K562 (cell line): ENCODE measurements at regions not wholly inside any gene's neighbourhood (a gene's known extent, or its start where the extent isn't known, plus 50 kb on each side); places are given as distances from the start of the nearest gene placed in this dataset.

Experiments
- ATAC-seq: fragments of 200-7000 bp; cut with Tn5 transposase; 3 replicates; pipeline ENCODE4 v1.9.1; 2020; ENCODE audit warnings: moderate library complexity
- BruUV-seq: library from RNA; stranded (reverse); fragments of 400-500 nt; replicated peaks from 2 replicates; lab custom pipeline; 2021; lab: Mats Ljungman, UMichigan
- CTCF ChIA-PET: fragments of 300-600 bp; formaldehyde crosslinking; extraction: SDS; loops from one replicate; lab custom pipeline; 2021; ENCODE audit warnings: low intra/inter-chr PET ratio; lab: Yijun Ruan, JAX
- POLR2A ChIA-PET: fragments of 300-600, 350-650 bp; sonication (Branson Sonifier 250); formaldehyde crosslinking; extraction: SDS; loops from one replicate; lab custom pipeline; 2021; ENCODE audit warnings: antibody characterized with exemption, inconsistent platforms; lab: Yijun Ruan, JAX
- DNase-seq, 4 experiments: peaks; one replicate each; pipeline versions ENCODE4 v3.0.0 to v3.0.0-alpha.2; 2011 to 2018; ENCODE audit warnings: low spot score in 3 of 4, mixed read lengths in 3 of 4; ENCODE audit errors: extremely low read depth in 1 of 4
- FAIRE-seq: peaks from 2 replicates; lab custom pipeline; 2011; peaks lifted over from hg19 to GRCh38; lab: Jason Lieb, UNC
- H2AFZ ChIP-seq: 2 replicates; pipeline ENCODE4 v1.6.0; 2011; ENCODE audit warnings: low read depth, low read length, control low read depth, inconsistent platforms
- H3K27ac ChIP-seq: fragments of 200-600 bp; 3 replicates; pipeline ENCODE4 v1.8.0; 2011; ENCODE audit warnings: low read depth, mild to moderate bottlenecking, control low read depth, inconsistent platforms, low read length, moderate library complexity, mixed read lengths; ENCODE audit errors: extremely low read depth
- H3K27me3 ChIP-seq, 2 experiments: fragments of 300-600 bp in 1 of 2; 2 replicates in 1 of 2; 3 replicates in 1 of 2; pipeline versions ENCODE4 v1.6.0 to v1.8.0; 2011; ENCODE audit warnings: inconsistent platforms in 2 of 2, low read length in 2 of 2, mild to moderate bottlenecking in 1 of 2, mixed read lengths in 1 of 2, moderate library complexity in 1 of 2; ENCODE audit not compliant: control insufficient read depth in 2 of 2, insufficient read depth in 2 of 2
- H3K36me3 ChIP-seq: fragments of 300-600 bp; 3 replicates; pipeline ENCODE4 v1.8.0; 2011; ENCODE audit warnings: mild to moderate bottlenecking, low read length, inconsistent platforms; ENCODE audit not compliant: control insufficient read depth, insufficient read depth
- H3K4me1 ChIP-seq, 2 experiments: fragments of 200-600 bp in 1 of 2; replicated peaks in 1 of 2; 2 replicates in 1 of 2; 3 replicates in 1 of 2; pipeline versions ENCODE4 v1.5.1 to v1.8.0; 2011; ENCODE audit warnings: inconsistent platforms in 2 of 2, low read length in 2 of 2, mild to moderate bottlenecking in 1 of 2, mixed read lengths in 1 of 2, moderate library complexity in 1 of 2; ENCODE audit not compliant: control insufficient read depth in 2 of 2, insufficient read depth in 2 of 2
- H3K4me2 ChIP-seq: 2 replicates; pipeline ENCODE4 v1.6.1; 2011; ENCODE audit warnings: low read length, control low read depth, inconsistent platforms, mixed read lengths; ENCODE audit not compliant: insufficient read depth
- H3K4me3 ChIP-seq: fragments of 200-600 bp; sonication (generic), shearing (Covaris generic); 2 replicates; pipeline ENCODE4 v1.5.1; 2016; ENCODE audit warnings: control low read depth, inconsistent platforms
- H3K79me2 ChIP-seq: fragments of 200-600 bp; 3 replicates; pipeline ENCODE4 v1.8.0; 2011; ENCODE audit warnings: low read length, inconsistent platforms; ENCODE audit not compliant: control insufficient read depth, insufficient read depth
- H3K9ac ChIP-seq, 2 experiments: 2 replicates each; pipeline versions ENCODE4 v1.6.0 to v1.6.1; 2011; ENCODE audit warnings: low read depth in 2 of 2, low read length in 2 of 2, control low read depth in 1 of 2, inconsistent platforms in 1 of 2, mild to moderate bottlenecking in 1 of 2, mixed read lengths in 1 of 2; ENCODE audit not compliant: insufficient read depth in 1 of 2
- H3K9me1 ChIP-seq: one replicate; pipeline ENCODE4 v1.6.0; 2011; ENCODE audit warnings: inconsistent platforms, mild to moderate bottlenecking, low read length, moderate library complexity; ENCODE audit not compliant: control insufficient read depth, insufficient read depth
- H3K9me3 ChIP-seq: replicated peaks from 2 replicates; pipeline ENCODE4 v1.5.1; 2011; ENCODE audit warnings: low read depth, low read length, inconsistent platforms; ENCODE audit not compliant: control insufficient read depth, insufficient read depth
- H4K20me1 ChIP-seq: replicated peaks from 2 replicates; pipeline ENCODE4 v1.6.1; 2011; ENCODE audit warnings: low read length, inconsistent platforms, mixed read lengths; ENCODE audit not compliant: control insufficient read depth, insufficient read depth
- CHD2 ChIP-seq: IDR thresholded peaks from 2 replicates; pipeline ENCODE4 v1.6.1; 2011; ENCODE audit warnings: low read depth, low read length
- CTCFL ChIP-seq: IDR thresholded peaks from 2 replicates; pipeline ENCODE4 v1.6.1; 2011; ENCODE audit warnings: borderline replicate concordance, low read depth, mild to moderate bottlenecking, moderate library complexity, low read length; ENCODE audit not compliant: insufficient read depth, poor library complexity, severe bottlenecking
- MXD1 ChIP-seq: fragments of 250-450 bp; sonication (Bioruptor Pico); IDR thresholded peaks from 2 replicates; pipeline ENCODE4 v1.8.0; 2021; ENCODE audit warnings: borderline replicate concordance, mild to moderate bottlenecking, moderate library complexity; ENCODE audit not compliant: poor library complexity, severe bottlenecking
- NUFIP1 ChIP-seq: fragments of 450-650 bp; IDR thresholded peaks from 2 replicates; pipeline ENCODE4 v1.6.1; 2018; ENCODE audit not compliant: partially characterized antibody
- RBM17 ChIP-seq: fragments of 200-400 bp; formaldehyde crosslinking; IDR thresholded peaks from 2 replicates; pipeline ENCODE4 v1.6.1; 2017; ENCODE audit warnings: low read depth, mild to moderate bottlenecking, low read length, borderline replicate concordance
- SIN3A ChIP-seq, 2 experiments: fragments of 150-350 bp in 1 of 2; IDR thresholded peaks; 2 replicates each; pipeline ENCODE4 v1.6.1; 2011 to 2016; ENCODE audit warnings: borderline replicate concordance in 2 of 2, low read depth in 2 of 2, low read length in 2 of 2, mild to moderate bottlenecking in 2 of 2, moderate library complexity in 2 of 2; ENCODE audit not compliant: control insufficient read depth in 1 of 2
- SIRT6 ChIP-seq: IDR thresholded peaks from one replicate; pipeline ENCODE4 v1.6.1; 2012; ENCODE audit warnings: low read depth, mild to moderate bottlenecking, control low read depth, inconsistent platforms, low read length, moderate library complexity
- SIX5 ChIP-seq, 2 experiments: IDR thresholded peaks; 2 replicates each; pipeline ENCODE4 v1.6.1; 2011; ENCODE audit warnings: low read length in 2 of 2, borderline replicate concordance in 1 of 2, low read depth in 1 of 2, mild to moderate bottlenecking in 1 of 2, moderate library complexity in 1 of 2; ENCODE audit not compliant: insufficient read depth in 1 of 2
- TBL1XR1 ChIP-seq, 2 experiments: IDR thresholded peaks; 2 replicates each; pipeline ENCODE4 v1.6.1; 2012; ENCODE audit warnings: improper control_type of control experiment in 2 of 2, low read length in 2 of 2, mild to moderate bottlenecking in 1 of 2
- XRCC4 ChIP-seq: IDR thresholded peaks from one replicate; pipeline ENCODE4 v1.6.1; 2011; ENCODE audit not compliant: insufficient read depth, insufficient read length; ENCODE audit errors: extremely low read depth
- ZSCAN29 ChIP-seq: fragments of 450-650 bp; IDR thresholded peaks from 2 replicates; pipeline ENCODE4 v1.6.1; 2017
- WGBS: fragments of 100-300 bp; shearing (Covaris generic); methylation state at CpG from one replicate; pipeline ENCODE4 v1.1.6; 2016; ENCODE audit warnings: low coverage, mixed read lengths; ENCODE audit not compliant: insufficient coverage; ENCODE audit errors: missing lambda C conversion rate; 5-methylcytosine and 5-hydroxymethylcytosine counted together
- in situ Hi-C: fragments of 300-500 bp; cut with MboI; formaldehyde crosslinking; loops from 4 replicates; pipeline ENCODE4 v1.15.0; 2018; ENCODE audit warnings: inconsistent platforms, mixed read lengths
- intact Hi-C: fragments of 100-400 bp; cut with micrococcal nuclease; formaldehyde crosslinking; loops from 2 replicates; pipeline ENCODE4 v1.14.2; 2022
- TF ChIP-seq, protein P1 (sequence below): fragments of 250-450 bp; sonication (Bioruptor Pico); IDR thresholded peaks from 2 replicates; pipeline ENCODE4 v1.5.0; 2021; ENCODE audit warnings: mild to moderate bottlenecking, moderate library complexity
- TF ChIP-seq, protein P2 (sequence below): fragments of 450-650 bp; IDR thresholded peaks from 2 replicates; pipeline ENCODE4 v1.7.1; 2018; ENCODE audit warnings: mild to moderate bottlenecking, low read depth; ENCODE audit not compliant: partially characterized antibody

DNA sequence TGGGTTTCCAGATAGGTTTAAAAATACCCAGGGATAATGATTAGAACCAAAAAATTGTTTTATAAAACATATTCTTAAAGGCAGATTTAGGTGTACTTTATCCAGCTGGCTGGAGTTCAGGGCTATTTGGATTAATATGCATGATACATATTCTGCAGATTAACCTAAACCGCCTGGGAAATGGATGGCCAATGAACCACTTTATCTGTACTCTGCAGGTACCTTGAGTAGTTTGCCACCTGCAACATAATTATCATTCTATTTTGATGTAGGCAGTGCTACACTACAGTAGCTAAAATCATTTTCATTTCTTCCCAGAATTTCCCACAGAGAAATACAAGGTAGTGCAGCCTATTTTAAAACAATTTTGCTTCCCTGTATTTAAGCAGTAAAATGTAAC lies 683.2 kb upstream of the GNPDA2 start:
- no peaks in the 10 kb centered on the region for H3K9me3 ChIP-seq
- no peaks in the 10 kb centered on the region for H3K79me2 ChIP-seq
- ChIA-PET POLR2A (no interaction called here), CTCF (no interaction called here)
- H3K27me3 ChIP-seq: no peaks in the 10 kb centered on the region
- H3K27ac ChIP-seq: no peak overlapping the region
- in situ Hi-C loops (no loop called here), intact Hi-C loops (no loop called here)
- no peak overlapping the region for H3K9ac ChIP-seq
- H4K20me1 ChIP-seq: no peaks in the 10 kb centered on the region
- no TSS peak for BruUV-seq
- H3K4me2 ChIP-seq: no peak overlapping the region
- H3K4me3 ChIP-seq: no peak overlapping the region
- no peak overlapping the region for H2AFZ ChIP-seq
- FAIRE-seq: no peak
- H3K9me1 ChIP-seq: no peaks in the 10 kb centered on the region
- H3K36me3 ChIP-seq: no peaks in the 10 kb centered on the region
- no peaks in the 10 kb centered on the region for H3K4me1 ChIP-seq
- 0% methylated on average over 1 of the region's 1 CpG for WGBS
- no peak for ATAC-seq
- no peak for DNase-seq
- TF ChIP-seq SIN3A (IDR thresholded peaks at IDR 0.05; ENCODE audit: borderline replicate concordance in 2 of 2, control insufficient read depth in 1 of 2, low read depth in 2 of 2, low read length in 2 of 2) (no peak), MXD1 (CRISPR knock-in tag) (no peak), XRCC4 (no peak), NUFIP1 (no peak), TBL1XR1 (IDR thresholded peaks at IDR 0.05; ENCODE audit: low read length in 2 of 2) (no peak), CTCFL (no peak), ZSCAN29 (no peak), SIRT6 (no peak), RBM17 (no peak), CHD2 (no peak), SIX5 (IDR thresholded peaks at IDR 0.05; ENCODE audit: borderline replicate concordance in 1 of 2, insufficient read depth in 1 of 2, low read depth in 1 of 2, low read length in 2 of 2) (no peak)
- TF ChIP-seq, protein P1, sequence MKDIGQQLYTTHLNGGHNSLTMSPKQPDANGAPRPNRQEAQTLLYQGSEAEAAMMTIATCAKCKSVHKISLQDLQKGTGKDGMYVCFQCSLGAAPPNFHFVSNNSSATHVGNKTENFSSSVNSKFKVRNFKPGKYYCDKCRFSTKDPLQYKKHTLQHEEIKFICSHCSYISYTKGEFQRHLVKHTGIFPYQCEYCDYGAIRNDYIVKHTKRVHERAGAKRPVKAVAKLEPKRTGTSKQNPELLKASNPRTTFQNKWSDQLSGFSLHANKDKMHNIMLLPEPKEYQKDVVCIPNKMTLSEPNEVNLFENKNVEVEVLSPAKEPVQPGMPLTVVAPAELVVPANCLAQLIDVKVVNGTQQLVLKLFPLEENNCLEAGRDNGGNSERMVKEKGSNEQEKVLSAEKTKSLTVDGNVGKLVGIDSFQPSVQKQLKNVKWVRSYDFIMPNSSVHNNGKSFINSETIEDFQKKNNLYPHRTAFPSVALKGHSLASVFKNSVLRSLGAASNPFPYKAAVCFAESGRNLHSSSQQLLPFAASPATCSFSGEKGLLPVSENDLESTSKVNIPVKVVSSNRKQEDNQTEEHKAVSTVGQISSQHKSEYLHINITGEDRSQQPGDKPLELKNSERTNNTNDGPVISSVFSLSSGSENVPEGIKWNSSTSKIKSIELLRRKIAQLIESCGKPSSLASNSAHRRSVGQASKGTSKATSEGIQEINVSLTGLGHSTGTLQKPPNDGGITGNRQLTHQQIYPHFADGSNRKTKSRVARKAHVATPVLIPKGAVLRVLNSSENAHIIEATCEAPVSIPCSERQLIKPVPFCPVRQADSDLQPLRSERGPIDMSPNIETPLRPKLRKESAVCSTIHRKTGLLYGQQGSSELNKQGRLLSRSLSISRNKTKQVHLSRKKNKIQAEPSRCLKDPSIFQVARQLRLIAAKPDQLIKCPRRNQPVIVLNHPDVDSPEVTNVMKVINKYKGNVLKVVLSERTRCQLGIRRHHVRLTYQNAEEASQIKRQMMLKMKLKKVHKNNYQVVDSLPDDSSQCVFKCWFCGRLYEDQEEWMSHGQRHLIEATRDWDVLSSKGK (CRISPR knock-in tag): no peak
- TF ChIP-seq, protein P2, sequence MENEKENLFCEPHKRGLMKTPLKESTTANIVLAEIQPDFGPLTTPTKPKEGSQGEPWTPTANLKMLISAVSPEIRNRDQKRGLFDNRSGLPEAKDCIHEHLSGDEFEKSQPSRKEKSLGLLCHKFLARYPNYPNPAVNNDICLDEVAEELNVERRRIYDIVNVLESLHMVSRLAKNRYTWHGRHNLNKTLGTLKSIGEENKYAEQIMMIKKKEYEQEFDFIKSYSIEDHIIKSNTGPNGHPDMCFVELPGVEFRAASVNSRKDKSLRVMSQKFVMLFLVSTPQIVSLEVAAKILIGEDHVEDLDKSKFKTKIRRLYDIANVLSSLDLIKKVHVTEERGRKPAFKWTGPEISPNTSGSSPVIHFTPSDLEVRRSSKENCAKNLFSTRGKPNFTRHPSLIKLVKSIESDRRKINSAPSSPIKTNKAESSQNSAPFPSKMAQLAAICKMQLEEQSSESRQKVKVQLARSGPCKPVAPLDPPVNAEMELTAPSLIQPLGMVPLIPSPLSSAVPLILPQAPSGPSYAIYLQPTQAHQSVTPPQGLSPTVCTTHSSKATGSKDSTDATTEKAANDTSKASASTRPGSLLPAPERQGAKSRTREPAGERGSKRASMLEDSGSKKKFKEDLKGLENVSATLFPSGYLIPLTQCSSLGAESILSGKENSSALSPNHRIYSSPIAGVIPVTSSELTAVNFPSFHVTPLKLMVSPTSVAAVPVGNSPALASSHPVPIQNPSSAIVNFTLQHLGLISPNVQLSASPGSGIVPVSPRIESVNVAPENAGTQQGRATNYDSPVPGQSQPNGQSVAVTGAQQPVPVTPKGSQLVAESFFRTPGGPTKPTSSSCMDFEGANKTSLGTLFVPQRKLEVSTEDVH: no peak
